ENCODE measurements at regions not wholly inside any gene's neighbourhood (a gene's known extent, or its start where the extent isn't known, plus 50 kb on each side); places are given as distances from the start of the nearest gene placed in this dataset.

DNA sequence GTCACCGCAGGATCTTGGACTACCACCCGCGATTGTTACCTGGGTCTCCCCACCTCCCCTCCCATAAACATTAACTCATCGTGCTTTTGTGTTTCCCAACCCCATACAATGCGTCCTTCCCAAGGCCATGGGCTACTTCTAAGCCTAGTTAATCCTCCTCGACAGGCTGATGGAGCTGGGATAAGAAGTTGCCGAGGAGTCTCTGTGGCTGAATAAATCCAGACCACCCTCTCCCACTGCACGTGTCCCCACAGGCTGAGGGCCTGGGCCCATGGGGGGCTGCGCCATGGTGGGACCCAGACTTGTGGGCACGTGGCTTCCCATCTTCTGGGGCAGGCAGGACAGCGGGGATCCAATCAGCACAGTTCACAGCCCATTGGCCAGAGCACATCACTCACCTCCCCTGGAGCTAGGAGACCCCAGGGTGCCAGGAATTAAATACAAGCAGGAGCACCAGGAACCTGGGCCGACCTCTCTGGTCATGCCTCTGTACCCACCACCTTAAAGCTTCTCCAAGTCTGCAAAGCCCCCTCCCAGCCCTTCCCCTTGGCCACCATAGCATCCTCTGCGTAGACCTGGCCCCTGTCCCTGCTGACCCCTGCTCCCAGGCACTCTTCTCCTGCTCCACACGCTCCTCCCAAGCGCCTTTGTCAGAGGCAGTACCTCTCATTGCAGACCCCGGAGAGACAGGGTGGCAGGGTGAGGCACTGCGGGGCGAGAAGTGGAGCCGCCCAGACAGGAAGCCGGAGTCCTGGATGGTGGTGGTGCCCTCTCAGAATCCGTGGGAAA lies 51.0 kb upstream of the ID2 start:
- DNase-seq (ENCODE audit: low read depth in 2 of 2) = no peak

DNA sequence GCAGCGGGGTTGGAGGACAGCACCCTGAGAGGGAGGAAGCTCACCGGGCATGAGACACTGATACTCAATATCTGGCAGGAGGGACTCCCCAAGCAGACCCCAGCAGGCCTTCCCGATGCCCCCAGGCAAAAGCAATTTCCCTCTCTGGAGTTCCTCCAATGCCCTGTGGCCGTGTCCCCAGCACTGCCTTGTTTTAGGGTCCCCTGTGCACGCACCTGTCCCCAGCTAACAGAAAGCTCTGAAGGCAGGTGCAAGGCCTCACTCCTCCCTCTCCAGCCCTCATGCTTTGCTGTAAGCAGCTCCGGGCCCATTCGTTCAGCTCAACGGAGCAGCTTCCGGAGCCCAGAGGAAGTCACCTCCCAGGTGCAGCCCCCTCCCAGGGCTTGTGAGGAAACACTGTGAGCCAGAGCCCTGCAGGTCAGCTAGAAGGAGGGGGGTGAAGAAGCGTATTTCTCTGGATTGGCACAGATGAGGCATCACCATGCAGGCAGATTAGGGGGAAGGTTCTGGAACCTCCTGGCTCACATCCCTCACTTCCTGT lies 50.3 kb upstream of the ID2 start:
- no peak for DNase-seq (ENCODE audit: low read depth in 2 of 2)
